Activated CD4-positive, alpha-beta memory T cell treated with anti-CD3 and anti-CD28 coated beads for 36 hours (primary cell): ENCODE measurements at regions not wholly inside any gene's neighbourhood (a gene's known extent, or its start where the extent isn't known, plus 50 kb on each side); places are given as distances from the start of the nearest gene placed in this dataset.
"Not testable (repeated sequence)": the region's sequence is repeated elsewhere in the genome, so short reads cannot be mapped to it uniquely, and the experiment has no call there.

Experiments used
- CTCF ChIA-PET: fragments of 350-600 bp; sonication (Branson Sonifier 250); formaldehyde crosslinking; loops from one replicate; lab custom pipeline; 2021; ENCODE audit warnings: antibody characterized with exemption, inconsistent platforms; lab: Charles Lee
- POLR2A ChIA-PET: fragments of 350-600 bp; sonication (Branson Sonifier 250); formaldehyde crosslinking; loops from one replicate; lab custom pipeline; 2021; ENCODE audit warnings: antibody characterized with exemption; lab: Charles Lee
- DNase-seq: peaks from one replicate; pipeline ENCODE4 v3.0.0-alpha.2; 2020
- H3K27ac Mint-ChIP-seq: one replicate; pipeline ENCODE4 v1.8.0; 2021; ENCODE audit warnings: mixed read lengths
- H3K27me3 Mint-ChIP-seq: one replicate; pipeline ENCODE4 v1.8.0; 2021; ENCODE audit warnings: mixed read lengths
- H3K36me3 Mint-ChIP-seq: one replicate; pipeline ENCODE4 v1.8.0; 2021; ENCODE audit warnings: mixed read lengths
- H3K4me1 Mint-ChIP-seq: one replicate; pipeline ENCODE4 v1.8.0; 2021; ENCODE audit warnings: low read depth, mixed read lengths
- H3K4me3 Mint-ChIP-seq: one replicate; pipeline ENCODE4 v1.8.0; 2021; ENCODE audit warnings: mild to moderate bottlenecking, mixed read lengths
- H3K9me3 Mint-ChIP-seq: one replicate; pipeline ENCODE4 v1.8.0; 2021; ENCODE audit warnings: mixed read lengths
- intact Hi-C: fragments of 100-400 bp; cut with micrococcal nuclease; formaldehyde crosslinking; loops from one replicate; pipeline ENCODE4 v1.15.1; 2023

DNA sequence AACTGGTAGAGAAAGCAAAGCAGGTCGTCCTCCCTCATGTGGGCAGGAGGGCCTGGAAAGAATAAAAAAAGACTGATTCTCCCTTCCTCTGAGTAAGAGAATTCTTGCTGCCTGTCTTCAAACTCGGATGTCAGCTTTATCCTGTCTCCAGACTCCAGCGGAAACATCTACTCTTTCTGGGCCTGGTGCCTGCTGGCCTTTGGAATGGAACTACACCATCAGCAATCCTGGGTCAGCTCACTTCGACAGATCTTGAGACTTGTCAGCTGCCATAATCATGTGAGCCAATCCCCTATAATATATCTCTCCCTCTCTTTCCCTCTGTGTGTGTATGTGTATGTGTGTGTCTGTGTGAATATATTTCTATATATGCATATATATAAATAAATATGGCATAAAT is 411.0 kb upstream of the DPP6 start:
- H3K27ac Mint-ChIP-seq = no peak overlapping the region
- H3K36me3 Mint-ChIP-seq = no peaks in the 10 kb centered on the region
- ChIA-PET POLR2A (no interaction called here), CTCF (no interaction called here)
- peaks cover 30% of the 10 kb centered on the region for H3K9me3 Mint-ChIP-seq
- no peaks in the 10 kb centered on the region for H3K27me3 Mint-ChIP-seq
- no peaks in the 10 kb centered on the region for H3K4me1 Mint-ChIP-seq
- no peak for DNase-seq
- intact Hi-C loops = no loop called here
- no peak overlapping the region for H3K4me3 Mint-ChIP-seq

DNA sequence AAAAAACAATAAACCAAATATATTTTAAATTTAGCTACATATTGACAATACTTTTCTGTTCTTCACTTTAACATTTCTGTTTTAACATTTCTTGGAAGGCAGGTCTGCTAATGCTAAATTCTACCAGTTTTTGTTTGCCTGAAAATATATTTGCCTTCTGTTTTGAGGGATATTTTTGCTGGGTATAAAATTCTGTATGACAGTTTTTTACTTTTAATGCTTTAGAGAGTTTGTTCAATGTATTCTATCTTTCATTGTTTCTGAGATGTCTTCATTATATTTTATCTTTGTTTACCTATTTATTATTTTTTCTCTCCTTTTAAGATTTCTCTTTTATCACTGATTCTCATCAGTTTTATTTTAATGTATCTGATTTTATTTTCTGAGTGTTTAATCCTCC is 409.2 kb upstream of the DPP6 start:
- ChIA-PET CTCF (no interaction called here), POLR2A (no interaction called here)
- peaks cover 24% of the 10 kb centered on the region for H3K9me3 Mint-ChIP-seq
- no peak overlapping the region for H3K27ac Mint-ChIP-seq
- no peaks in the 10 kb centered on the region for H3K36me3 Mint-ChIP-seq
- no peaks in the 10 kb centered on the region for H3K4me1 Mint-ChIP-seq
- DNase-seq = no peak
- intact Hi-C loops = no loop called here
- H3K4me3 Mint-ChIP-seq = no peak overlapping the region
- H3K27me3 Mint-ChIP-seq = no peaks in the 10 kb centered on the region

- intact Hi-C loops = no loop called here
- no peak overlapping the region for H3K4me3 Mint-ChIP-seq
- no peaks in the 10 kb centered on the region for H3K4me1 Mint-ChIP-seq
- CTCF ChIA-PET = no interaction called here
- no peaks in the 10 kb centered on the region for H3K36me3 Mint-ChIP-seq
- no peak for DNase-seq
- H3K27ac Mint-ChIP-seq = no peak overlapping the region
- H3K27me3 Mint-ChIP-seq = no peaks in the 10 kb centered on the region
- peaks cover 8% of the 10 kb centered on the region for H3K9me3 Mint-ChIP-seq
- POLR2A ChIA-PET = no interaction called here
Observed at GRCh38 chr7:153657182-153657800, 394.9 kb upstream of the DPP6 start.

GRCh38 chr7:153675131-153675530 is 377.1 kb upstream of the DPP6 start:
- Mint-ChIP-seq H3K27me3 (no peaks in the 10 kb centered on the region), H3K27ac (no peak overlapping the region), H3K36me3 (no peaks in the 10 kb centered on the region), H3K9me3 (peaks cover 4% of the 10 kb centered on the region), H3K4me3 (no peak overlapping the region), H3K4me1 (no peaks in the 10 kb centered on the region)
- no peak for DNase-seq
- ChIA-PET CTCF (no interaction called here), POLR2A (no interaction called here)
- intact Hi-C loops = no loop called here

GRCh38 chr7:153682628-153683027 is 369.6 kb upstream of the DPP6 start:
- ChIA-PET CTCF (no interaction called here), POLR2A (no interaction called here)
- no peak overlapping the region for H3K27ac Mint-ChIP-seq
- intact Hi-C loops = no loop called here
- H3K27me3 Mint-ChIP-seq = no peaks in the 10 kb centered on the region
- no peaks in the 10 kb centered on the region for H3K4me1 Mint-ChIP-seq
- no peak for DNase-seq
- no peaks in the 10 kb centered on the region for H3K36me3 Mint-ChIP-seq
- no peak overlapping the region for H3K4me3 Mint-ChIP-seq
- H3K9me3 Mint-ChIP-seq = peaks cover 9% of the 10 kb centered on the region

DNA sequence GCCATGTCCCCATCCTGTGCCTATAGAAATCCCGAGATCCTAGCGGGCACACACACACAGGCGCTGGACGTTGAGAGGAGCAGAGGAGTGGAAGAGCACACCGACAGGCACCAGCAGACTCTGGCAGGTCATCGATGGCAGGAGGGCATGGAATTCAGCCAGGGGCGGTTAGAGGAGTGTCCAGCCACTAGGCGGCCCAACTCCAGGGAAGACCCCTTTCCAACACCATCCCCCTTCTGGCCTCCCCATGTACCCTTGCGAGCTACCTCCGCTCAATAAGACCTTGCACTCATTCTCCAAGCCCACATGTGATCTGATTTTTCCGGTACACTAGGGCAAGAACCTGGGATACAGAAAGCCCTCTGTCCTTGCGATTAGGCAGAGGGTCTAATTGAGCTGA is 356.0 kb upstream of the DPP6 start:
- no peaks in the 10 kb centered on the region for H3K36me3 Mint-ChIP-seq
- H3K27me3 Mint-ChIP-seq = no peaks in the 10 kb centered on the region
- H3K9me3 Mint-ChIP-seq = peaks cover 13% of the 10 kb centered on the region
- CTCF ChIA-PET = no interaction called here
- H3K27ac Mint-ChIP-seq = no peak overlapping the region
- no peak for DNase-seq
- no peak overlapping the region for H3K4me3 Mint-ChIP-seq
- intact Hi-C loops = no loop called here
- H3K4me1 Mint-ChIP-seq = no peaks in the 10 kb centered on the region
- POLR2A ChIA-PET = no interaction called here

DNA sequence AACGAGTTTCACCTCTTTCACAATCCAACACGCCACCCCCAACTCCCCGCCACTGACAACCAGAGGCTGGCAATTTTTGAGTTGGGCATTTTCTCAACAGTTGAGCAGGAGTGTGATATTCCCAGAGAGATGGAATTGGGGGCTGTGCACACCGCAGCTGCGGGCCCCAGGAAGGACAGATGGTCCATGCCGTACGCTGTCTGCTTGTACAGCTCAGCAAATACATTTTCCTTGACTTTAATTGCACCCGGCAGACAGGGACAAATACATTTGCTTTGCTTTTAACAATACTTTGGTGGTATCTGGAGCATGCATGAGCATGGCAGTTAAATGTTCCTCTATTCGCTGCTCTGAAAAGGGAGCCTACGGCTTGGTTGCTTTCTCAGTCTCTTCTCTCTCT is 354.2 kb upstream of the DPP6 start:
- no peak overlapping the region for H3K4me3 Mint-ChIP-seq
- CTCF ChIA-PET = no interaction called here
- DNase-seq = no peak
- H3K36me3 Mint-ChIP-seq = no peaks in the 10 kb centered on the region
- no peaks in the 10 kb centered on the region for H3K4me1 Mint-ChIP-seq
- H3K27ac Mint-ChIP-seq = no peak overlapping the region
- peaks cover 15% of the 10 kb centered on the region for H3K9me3 Mint-ChIP-seq
- POLR2A ChIA-PET = no interaction called here
- intact Hi-C loops = no loop called here
- no peaks in the 10 kb centered on the region for H3K27me3 Mint-ChIP-seq

- no peaks in the 10 kb centered on the region for H3K4me1 Mint-ChIP-seq
- no peak overlapping the region for H3K27ac Mint-ChIP-seq
- CTCF ChIA-PET = no interaction called here
- POLR2A ChIA-PET = no interaction called here
- DNase-seq = no peak
- intact Hi-C loops = no loop called here
- H3K4me3 Mint-ChIP-seq = no peak overlapping the region
- H3K27me3 Mint-ChIP-seq = no peaks in the 10 kb centered on the region
- no peaks in the 10 kb centered on the region for H3K36me3 Mint-ChIP-seq
- H3K9me3 Mint-ChIP-seq = peaks cover 10% of the 10 kb centered on the region
Observed at GRCh38 chr7:153701678-153702077, 350.5 kb upstream of the DPP6 start.

- H3K27me3 Mint-ChIP-seq, H3K27ac Mint-ChIP-seq, POLR2A ChIA-PET, H3K9me3 Mint-ChIP-seq, intact Hi-C loops, DNase-seq, H3K4me3 Mint-ChIP-seq, H3K36me3 Mint-ChIP-seq, CTCF ChIA-PET, H3K4me1 Mint-ChIP-seq: not testable (repeated sequence)
Observed at GRCh38 chr7:153723892-153724291, 328.3 kb upstream of the DPP6 start.

DNA sequence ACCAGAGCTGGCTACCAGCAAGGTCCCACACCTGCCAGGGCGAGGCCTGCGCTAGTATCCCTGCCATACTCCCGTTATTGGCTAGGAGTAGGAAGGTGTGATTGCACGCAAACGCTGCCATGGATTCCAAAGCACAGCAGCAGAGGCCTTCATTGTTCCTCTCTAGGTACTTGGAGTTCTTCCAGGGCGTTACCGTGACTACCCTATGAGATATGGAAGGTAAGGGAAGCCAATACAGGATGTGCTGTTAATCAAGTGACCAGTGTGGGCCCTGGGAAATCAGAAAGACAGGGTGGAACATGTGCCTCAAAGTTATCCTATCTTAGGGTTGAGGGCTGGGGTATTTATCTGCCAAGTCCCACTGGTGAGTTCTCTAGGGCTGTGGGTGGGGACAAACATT is 320.7 kb upstream of the DPP6 start:
- POLR2A ChIA-PET, DNase-seq, H3K27me3 Mint-ChIP-seq, H3K4me3 Mint-ChIP-seq, CTCF ChIA-PET, intact Hi-C loops, H3K36me3 Mint-ChIP-seq, H3K27ac Mint-ChIP-seq, H3K4me1 Mint-ChIP-seq, H3K9me3 Mint-ChIP-seq: not testable (repeated sequence)

DNA sequence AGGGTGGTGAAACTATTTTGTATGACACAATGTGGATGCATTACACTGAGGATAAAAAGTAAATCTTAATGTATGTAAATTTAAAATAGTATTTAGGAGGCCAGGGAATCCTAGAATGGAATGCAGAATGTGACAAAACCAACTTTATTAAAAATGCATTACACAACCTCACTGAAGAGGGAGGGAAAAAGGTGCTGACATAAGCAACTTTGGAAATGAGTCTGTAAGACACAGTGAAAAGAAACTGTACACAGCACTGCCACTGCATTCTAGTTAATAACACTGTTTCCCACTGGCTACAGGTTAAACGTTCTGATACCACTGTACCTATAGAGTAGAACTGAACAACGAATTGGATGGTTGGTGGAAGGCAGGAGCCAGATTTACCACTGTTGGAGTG is 308.8 kb upstream of the DPP6 start:
- DNase-seq, CTCF ChIA-PET, H3K4me3 Mint-ChIP-seq, POLR2A ChIA-PET, intact Hi-C loops, H3K36me3 Mint-ChIP-seq, H3K27me3 Mint-ChIP-seq, H3K4me1 Mint-ChIP-seq, H3K27ac Mint-ChIP-seq: not testable (repeated sequence)
- H3K9me3 Mint-ChIP-seq = peaks cover 11% of the 10 kb centered on the region

GRCh38 chr7:153747969-153748368 is 304.2 kb upstream of the DPP6 start:
- CTCF ChIA-PET, H3K36me3 Mint-ChIP-seq, H3K4me1 Mint-ChIP-seq, H3K4me3 Mint-ChIP-seq, H3K27ac Mint-ChIP-seq, DNase-seq, POLR2A ChIA-PET, H3K27me3 Mint-ChIP-seq, H3K9me3 Mint-ChIP-seq, intact Hi-C loops: not testable (repeated sequence)

GRCh38 chr7:153748885-153749284 is 303.3 kb upstream of the DPP6 start:
- CTCF ChIA-PET, H3K4me3 Mint-ChIP-seq, intact Hi-C loops, H3K36me3 Mint-ChIP-seq, H3K4me1 Mint-ChIP-seq, H3K27ac Mint-ChIP-seq, DNase-seq, H3K9me3 Mint-ChIP-seq, H3K27me3 Mint-ChIP-seq, POLR2A ChIA-PET: not testable (repeated sequence)
